ENCODE measurements at regions not wholly inside any gene's neighbourhood (a gene's known extent, or its start where the extent isn't known, plus 50 kb on each side); places are given as distances from the start of the nearest gene placed in this dataset.

DNA sequence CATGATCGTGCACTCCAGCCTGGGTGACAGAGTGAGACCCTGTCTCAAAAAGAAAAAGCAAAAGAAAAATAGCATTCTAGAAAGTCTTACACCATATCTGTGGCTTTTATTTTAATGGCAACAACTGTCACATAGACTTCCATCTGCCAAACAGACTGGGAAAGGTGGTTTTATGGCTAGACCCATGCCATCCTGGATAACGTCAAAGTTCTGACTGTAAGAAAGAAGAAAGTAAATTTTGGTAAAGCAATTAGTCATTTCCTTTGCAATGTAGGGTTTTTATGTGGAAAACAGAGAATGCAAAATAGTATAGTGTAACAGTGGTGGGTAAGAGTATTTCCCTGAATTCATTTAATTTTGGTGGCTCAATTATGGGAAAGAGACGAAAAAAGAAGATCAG, 75.5 kb upstream of the BARX2 start:
- FAIRE-seq, result no peak
- Histone ChIP-seq H3K79me2 (ENCODE audit: control insufficient read depth, insufficient read depth, low read length) (no peaks in the 10 kb centered on the region), H3K9ac (ENCODE audit: control insufficient read depth, extremely low read depth, insufficient read depth, low read length) (no peak overlapping the region), H3K4me1 (ENCODE audit: control insufficient read depth, extremely low read depth, insufficient read depth, low read length) (no peaks in the 10 kb centered on the region), H3K4me3 (ENCODE audit: control insufficient read depth in 2 of 3, extremely low read depth in 1 of 3, insufficient read depth in 2 of 3, low read depth in 1 of 3, low read length in 3 of 3) (no peak overlapping the region), H3K4me2 (ENCODE audit: control insufficient read depth, extremely low read depth, insufficient read depth, low read depth, low read length) (no peak overlapping the region), H3K9me3 (ENCODE audit: control insufficient read depth, low read depth, low read length) (no peaks in the 10 kb centered on the region), H3K27me3 (ENCODE audit: control insufficient read depth, extremely low read depth, insufficient read depth, low read length) (peaks cover 10% of the 10 kb centered on the region), H4K20me1 (ENCODE audit: control insufficient read depth, extremely low read depth, insufficient read depth, low read length) (no peaks in the 10 kb centered on the region), H3K27ac (ENCODE audit: control insufficient read depth, insufficient read depth, low read length) (no peak overlapping the region), H3K36me3 (ENCODE audit: control insufficient read depth in 2 of 2, extremely low read depth in 1 of 2, insufficient read depth in 2 of 2, low read length in 2 of 2) (no peaks in the 10 kb centered on the region), H2AFZ (ENCODE audit: control insufficient read depth, low read length) (no peak overlapping the region), H3K9me1 (ENCODE audit: control insufficient read depth, extremely low read depth, insufficient read depth, low read length) (no peaks in the 10 kb centered on the region)
- TF ChIP-seq, protein P1, sequence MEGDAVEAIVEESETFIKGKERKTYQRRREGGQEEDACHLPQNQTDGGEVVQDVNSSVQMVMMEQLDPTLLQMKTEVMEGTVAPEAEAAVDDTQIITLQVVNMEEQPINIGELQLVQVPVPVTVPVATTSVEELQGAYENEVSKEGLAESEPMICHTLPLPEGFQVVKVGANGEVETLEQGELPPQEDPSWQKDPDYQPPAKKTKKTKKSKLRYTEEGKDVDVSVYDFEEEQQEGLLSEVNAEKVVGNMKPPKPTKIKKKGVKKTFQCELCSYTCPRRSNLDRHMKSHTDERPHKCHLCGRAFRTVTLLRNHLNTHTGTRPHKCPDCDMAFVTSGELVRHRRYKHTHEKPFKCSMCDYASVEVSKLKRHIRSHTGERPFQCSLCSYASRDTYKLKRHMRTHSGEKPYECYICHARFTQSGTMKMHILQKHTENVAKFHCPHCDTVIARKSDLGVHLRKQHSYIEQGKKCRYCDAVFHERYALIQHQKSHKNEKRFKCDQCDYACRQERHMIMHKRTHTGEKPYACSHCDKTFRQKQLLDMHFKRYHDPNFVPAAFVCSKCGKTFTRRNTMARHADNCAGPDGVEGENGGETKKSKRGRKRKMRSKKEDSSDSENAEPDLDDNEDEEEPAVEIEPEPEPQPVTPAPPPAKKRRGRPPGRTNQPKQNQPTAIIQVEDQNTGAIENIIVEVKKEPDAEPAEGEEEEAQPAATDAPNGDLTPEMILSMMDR (optimal IDR thresholded peaks at IDR 0.05 in 1 of 3, IDR thresholded peaks at IDR 0.05 in 1 of 3, conservative IDR thresholded peaks at IDR 0.05 in 1 of 3; ENCODE audit: extremely low read depth in 1 of 3, insufficient read depth in 2 of 3, low read length in 3 of 3), result no peak
- no peak for TF ChIP-seq EZH2 (IDR thresholded peaks at IDR 0.05; ENCODE audit: low read length)
- no peak for DNase-seq (ENCODE audit: low read depth, low spot score)
- dilution Hi-C loops (cut with MboI; ENCODE audit: extremely low pct_ligation_motif_present, low sequenced_read_pairs), result no loop called here

- no peaks in the 10 kb centered on the region for H4K20me1 ChIP-seq (ENCODE audit: control insufficient read depth, extremely low read depth, insufficient read depth, low read length)
- dilution Hi-C loops (cut with MboI; ENCODE audit: extremely low pct_ligation_motif_present, low sequenced_read_pairs), result no loop called here
- FAIRE-seq (no peak), DNase-seq (ENCODE audit: low read depth, low spot score) (no peak)
- no peak overlapping the region for H3K27ac ChIP-seq (ENCODE audit: control insufficient read depth, insufficient read depth, low read length)
- H3K27me3 ChIP-seq (ENCODE audit: control insufficient read depth, extremely low read depth, insufficient read depth, low read length), result peaks cover 10% of the 10 kb centered on the region
- no peak overlapping the region for H2AFZ ChIP-seq (ENCODE audit: control insufficient read depth, low read length)
- no peak overlapping the region for H3K4me3 ChIP-seq (ENCODE audit: control insufficient read depth in 2 of 3, extremely low read depth in 1 of 3, insufficient read depth in 2 of 3, low read depth in 1 of 3, low read length in 3 of 3)
- no peaks in the 10 kb centered on the region for H3K9me3 ChIP-seq (ENCODE audit: control insufficient read depth, low read depth, low read length)
- no peak overlapping the region for H3K9ac ChIP-seq (ENCODE audit: control insufficient read depth, extremely low read depth, insufficient read depth, low read length)
- no peaks in the 10 kb centered on the region for H3K4me1 ChIP-seq (ENCODE audit: control insufficient read depth, extremely low read depth, insufficient read depth, low read length)
- no peaks in the 10 kb centered on the region for H3K79me2 ChIP-seq (ENCODE audit: control insufficient read depth, insufficient read depth, low read length)
- H3K36me3 ChIP-seq (ENCODE audit: control insufficient read depth in 2 of 2, extremely low read depth in 1 of 2, insufficient read depth in 2 of 2, low read length in 2 of 2), result no peaks in the 10 kb centered on the region
- TF ChIP-seq, protein P1 (optimal IDR thresholded peaks at IDR 0.05 in 1 of 3, IDR thresholded peaks at IDR 0.05 in 1 of 3, conservative IDR thresholded peaks at IDR 0.05 in 1 of 3; ENCODE audit: extremely low read depth in 1 of 3, insufficient read depth in 2 of 3, low read length in 3 of 3), result no peak
- TF ChIP-seq EZH2 (IDR thresholded peaks at IDR 0.05; ENCODE audit: low read length), result no peak
- H3K4me2 ChIP-seq (ENCODE audit: control insufficient read depth, extremely low read depth, insufficient read depth, low read depth, low read length), result no peak overlapping the region
- H3K9me1 ChIP-seq (ENCODE audit: control insufficient read depth, extremely low read depth, insufficient read depth, low read length), result no peaks in the 10 kb centered on the region
These were observed 76.7 kb upstream of the BARX2 start for GRCh38 chr11:129298988-129299387.
